ENCODE measurements at regions not wholly inside any gene's neighbourhood (a gene's known extent, or its start where the extent isn't known, plus 50 kb on each side); places are given as distances from the start of the nearest gene placed in this dataset.

- no peak for TF ChIP-seq CTCF (IDR thresholded peaks at IDR 0.05)
- TF ChIP-seq ZSCAN20 (CRISPR knock-in tag; IDR thresholded peaks at IDR 0.05): no peak
- no peak for TF ChIP-seq SMC3 (IDR thresholded peaks at IDR 0.05)
- TF ChIP-seq RFX5 (IDR thresholded peaks at IDR 0.05): no peak
- no peak for TF ChIP-seq ZNF302 (CRISPR knock-in tag; IDR thresholded peaks at IDR 0.05)
- no peak for TF ChIP-seq ESRRA (IDR thresholded peaks at IDR 0.05; ENCODE audit: borderline replicate concordance, low read length)
- no peak for TF ChIP-seq MAX (IDR thresholded peaks at IDR 0.05)
- TF ChIP-seq REST (IDR thresholded peaks at IDR 0.05): no peak
- no peak for TF ChIP-seq JUN (IDR thresholded peaks at IDR 0.05)
- no peak for TF ChIP-seq EHMT2 (IDR thresholded peaks at IDR 0.05; ENCODE audit: low read depth)
- no peak for TF ChIP-seq RAD21 (conservative IDR thresholded peaks at IDR 0.05 in 1 of 2, IDR thresholded peaks at IDR 0.05 in 1 of 2)
Observed at GRCh38 chr2:12921321-12921720, 204.6 kb downstream of the TRIB2 start.

Data from A549 (cell line).